HG03066 (cell line): ENCODE measurements at regions not wholly inside any gene's neighbourhood (a gene's known extent, or its start where the extent isn't known, plus 50 kb on each side); places are given as distances from the start of the nearest gene placed in this dataset.

Source experiments
- ATAC-seq: cut with Tn5 transposase; IDR thresholded peaks from one replicate; pipeline ENCODE4 v1.9.1; 2021; ENCODE audit warnings: low read depth; ENCODE audit not compliant: unreplicated experiment

DNA sequence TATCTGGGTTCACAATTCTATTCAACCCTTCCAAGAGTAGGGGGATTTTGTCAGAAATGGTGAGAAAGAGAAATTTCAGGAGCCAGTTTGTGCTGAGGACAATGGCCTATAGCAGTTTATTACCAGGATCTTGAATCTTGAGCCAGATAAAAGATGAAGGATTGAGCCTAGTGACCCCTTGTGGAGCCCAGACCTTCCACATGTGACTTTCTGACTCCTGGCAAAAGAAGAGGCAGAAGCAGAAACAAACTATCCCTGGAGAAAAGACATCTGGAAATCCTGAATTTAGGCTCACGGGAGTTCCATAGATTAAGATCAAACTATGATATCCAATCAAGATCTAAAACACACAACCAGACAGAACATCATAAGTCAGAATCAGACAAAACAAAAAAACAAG lies 60.9 kb upstream of the CHRM2 start:
- ATAC-seq, result no peak

DNA sequence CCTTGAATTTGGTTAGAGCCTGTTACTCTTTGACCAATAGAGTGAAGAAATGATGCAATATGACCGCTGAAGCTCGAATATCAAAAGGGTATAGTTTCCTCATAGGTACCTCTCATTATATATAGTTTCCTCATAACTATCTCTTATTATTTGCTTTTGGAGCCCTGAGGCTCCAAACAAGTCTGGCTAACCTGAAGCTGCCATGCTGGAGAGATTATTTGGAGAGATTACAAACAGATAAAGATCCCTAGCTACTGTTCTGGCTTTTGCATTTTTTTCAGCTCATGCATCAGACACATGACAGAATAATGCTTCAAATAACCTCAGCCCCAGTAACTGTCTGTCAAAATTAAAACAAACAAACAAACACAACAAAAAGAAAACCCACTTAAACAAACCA lies 65.4 kb upstream of the CHRM2 start:
- ATAC-seq, result no peak

- ATAC-seq, result no peak
These were observed 84.5 kb upstream of the CHRM2 start for GRCh38 chr7:136783934-136784333.

DNA sequence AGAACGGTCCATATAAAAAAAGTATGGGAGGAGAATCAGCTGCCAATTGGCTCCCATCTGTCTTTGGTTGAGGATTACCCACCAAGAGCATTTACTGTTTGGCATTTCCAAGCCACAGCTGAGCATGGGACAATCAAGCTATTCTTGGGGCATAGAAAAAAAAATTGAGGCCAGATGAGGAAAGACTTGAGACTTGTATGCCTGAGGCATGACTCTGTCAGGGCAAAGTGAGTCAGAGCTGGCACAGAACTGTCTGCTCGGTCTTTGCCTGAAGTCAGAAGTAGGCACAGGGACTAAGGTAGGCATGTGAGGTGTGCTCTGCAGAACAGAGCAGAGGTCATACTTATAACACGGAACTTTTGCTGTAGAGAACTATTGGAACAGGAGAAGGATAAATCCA lies 126.5 kb upstream of the CHRM2 start:
- ATAC-seq, result no peak

DNA sequence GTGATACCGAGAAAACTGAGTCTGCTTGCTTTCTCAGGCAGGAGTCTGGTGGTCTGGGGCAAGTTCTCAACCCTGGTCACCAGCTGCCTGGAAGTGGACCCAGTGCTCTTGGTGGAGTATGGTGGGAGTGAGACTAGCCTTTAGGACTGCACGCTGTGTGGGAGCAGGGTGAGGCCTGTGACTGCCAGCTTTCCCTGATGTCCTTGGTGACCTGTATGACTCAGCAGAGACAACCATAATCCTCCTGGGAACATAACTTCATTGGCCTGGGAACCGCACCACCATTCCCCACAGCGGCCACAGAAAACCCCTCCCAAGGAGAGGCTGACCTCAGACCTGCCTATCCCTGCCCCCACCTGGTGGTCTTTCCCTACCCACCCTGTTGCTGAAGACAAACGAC lies 139.5 kb upstream of the CHRM2 start:
- ATAC-seq, result no peak

GRCh38 chr7:136726460-136726859 lies 142.0 kb upstream of the CHRM2 start:
- ATAC-seq, result no peak

DNA sequence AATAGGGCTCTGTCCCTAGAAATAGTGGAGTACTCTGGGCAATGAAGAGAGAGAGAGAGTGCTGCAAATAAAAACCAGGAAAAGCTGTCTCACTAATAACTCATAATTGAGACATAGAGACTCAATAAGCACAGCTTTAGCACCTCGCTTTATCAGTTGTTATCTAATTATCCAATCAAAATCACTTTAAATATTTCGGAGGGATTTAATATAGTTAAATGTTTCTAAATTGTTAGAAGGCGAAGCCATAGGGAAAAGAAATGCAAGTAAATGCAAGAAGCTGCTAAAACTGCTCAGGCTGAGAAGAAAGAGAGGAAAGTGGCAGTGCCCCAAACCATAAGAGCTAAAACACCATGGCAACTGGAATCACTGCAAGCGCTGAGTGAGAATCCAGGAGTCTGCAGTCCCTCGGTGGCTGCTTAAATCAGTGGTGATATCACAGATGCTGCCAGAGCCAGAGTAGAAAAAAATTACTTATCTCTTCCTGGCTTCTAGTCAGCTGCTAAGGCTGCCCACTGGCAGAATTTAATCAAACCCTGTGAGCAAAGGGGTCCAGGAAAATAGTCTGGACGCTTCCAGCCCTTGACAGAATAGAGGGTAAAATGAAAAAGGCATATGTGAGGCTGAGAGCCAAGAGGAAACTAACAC lies 150.4 kb upstream of the CHRM2 start:
- no peak for ATAC-seq

DNA sequence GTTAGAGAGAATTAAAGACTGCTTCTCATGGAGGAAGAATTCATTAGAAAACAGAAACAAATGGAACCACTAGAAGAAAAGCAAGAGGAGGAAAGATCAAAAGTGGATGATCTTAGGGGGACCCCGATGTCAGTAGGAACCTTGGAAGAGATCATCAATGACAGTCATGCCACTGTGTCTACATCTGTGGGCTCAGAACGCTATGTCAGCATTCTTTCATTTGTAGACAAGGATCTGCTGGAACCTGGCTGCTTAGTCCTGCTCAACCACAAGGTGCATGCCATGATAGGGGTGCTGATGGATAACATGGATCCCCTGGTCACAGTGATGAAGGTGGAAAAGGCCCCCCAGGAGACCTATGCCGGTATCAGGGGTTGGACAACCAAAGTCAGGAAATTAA lies 154.4 kb upstream of the CHRM2 start:
- no peak for ATAC-seq

DNA sequence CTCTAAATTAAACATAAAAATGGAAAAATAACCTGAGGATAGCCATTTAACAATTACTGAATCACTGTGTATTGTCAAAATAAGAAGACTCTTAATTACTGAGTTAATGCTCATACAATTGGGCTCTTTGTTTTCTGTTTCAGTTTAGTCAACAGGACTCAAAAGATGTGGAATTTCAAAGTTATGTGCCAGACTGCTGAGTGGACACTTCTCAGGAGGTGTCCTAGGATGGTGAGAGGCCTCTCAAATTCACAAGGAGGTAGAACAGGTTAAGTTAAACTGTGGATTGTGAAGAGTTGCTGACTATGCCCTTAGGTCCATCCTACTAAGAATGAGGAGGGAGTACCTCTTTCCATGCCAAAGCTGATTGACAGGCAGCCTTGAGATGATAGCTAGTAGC lies 157.7 kb upstream of the CHRM2 start:
- ATAC-seq, result no peak

DNA sequence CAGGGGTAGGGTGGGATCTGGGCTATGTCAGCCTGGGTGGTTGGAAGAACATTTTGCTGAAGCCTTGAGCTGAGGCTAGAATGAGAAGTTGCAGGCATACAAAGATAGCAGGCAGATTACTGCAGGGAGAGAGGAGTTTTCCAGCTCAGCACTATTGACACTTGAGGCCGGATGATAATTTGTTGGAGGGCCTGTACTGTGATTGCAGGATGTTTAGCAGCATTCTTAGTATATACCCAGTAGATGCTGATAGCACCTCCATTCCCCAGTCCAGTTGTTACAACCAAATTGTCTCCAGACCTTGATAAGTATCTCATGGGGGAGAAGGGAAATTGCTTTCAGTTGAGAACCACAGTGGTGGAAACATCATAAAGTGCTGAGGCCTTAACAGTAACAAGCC lies 158.6 kb upstream of the CHRM2 start:
- ATAC-seq, result no peak

- no peak for ATAC-seq
These were observed 165.5 kb upstream of the CHRM2 start for GRCh38 chr7:136702913-136703312.

DNA sequence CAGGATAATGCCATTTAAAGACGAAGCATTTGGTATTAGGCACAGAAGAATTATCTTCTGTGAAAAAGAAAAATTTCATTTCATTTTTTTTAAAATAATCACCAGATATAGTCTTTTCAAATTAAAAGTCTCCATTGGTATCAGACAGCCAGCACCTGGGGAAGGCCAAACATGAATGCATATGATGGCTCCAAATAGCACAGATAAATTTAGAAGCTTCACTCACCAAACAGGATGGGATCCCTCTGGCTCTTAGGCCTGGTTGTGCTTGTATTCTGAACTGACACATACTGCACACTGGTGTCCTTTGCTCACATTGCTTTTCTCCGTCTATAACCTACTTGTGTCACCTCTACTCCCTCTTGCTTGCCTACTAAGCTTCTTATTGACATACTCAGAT lies 169.5 kb upstream of the CHRM2 start:
- ATAC-seq, result no peak

GRCh38 chr7:136698231-136698630 lies 170.2 kb upstream of the CHRM2 start:
- no peak for ATAC-seq

GRCh38 chr7:136697271-136697670 lies 171.2 kb upstream of the CHRM2 start:
- no peak for ATAC-seq

DNA sequence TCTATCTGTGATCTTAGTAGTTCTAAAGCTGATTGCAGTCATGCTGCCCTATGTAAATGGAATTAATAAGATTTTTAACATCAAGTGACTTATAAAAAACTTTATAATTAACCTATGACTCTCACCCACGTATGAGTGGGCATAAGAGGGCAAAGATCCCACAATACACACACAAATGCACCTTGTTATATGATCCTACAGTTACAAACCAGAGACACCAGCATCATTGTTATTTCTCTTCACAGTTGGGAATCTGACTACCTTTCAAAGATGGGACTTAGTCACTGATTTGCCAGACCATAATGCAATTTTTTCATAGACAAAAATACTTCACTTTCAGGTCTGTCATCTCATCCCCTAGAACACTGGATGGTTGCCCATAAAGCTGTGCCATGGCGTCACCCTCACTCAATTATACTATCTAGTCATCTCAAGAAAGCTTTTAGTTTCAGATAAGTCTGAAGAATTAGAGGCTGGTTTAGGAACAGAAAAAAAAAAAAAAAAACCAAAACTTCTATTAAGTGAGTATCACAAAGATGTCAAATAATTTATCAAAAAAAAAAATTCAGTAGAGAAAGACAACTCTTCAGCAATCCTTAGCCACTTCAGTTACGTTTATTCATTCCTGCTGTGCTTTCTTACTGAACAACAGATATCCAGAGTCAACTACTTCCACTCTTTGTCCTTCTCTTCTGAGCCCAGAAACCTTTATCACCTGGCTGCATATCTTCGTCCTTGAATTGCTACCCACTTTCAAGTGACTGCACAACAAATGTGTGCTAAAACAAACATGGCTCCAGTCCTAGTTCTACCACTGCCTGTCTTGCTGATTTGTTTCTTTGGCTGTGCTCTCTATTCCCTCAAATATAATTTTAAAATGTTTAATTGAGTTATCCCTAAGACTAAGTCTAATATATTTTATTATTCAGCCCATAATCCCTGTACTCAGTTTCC lies 175.0 kb upstream of the CHRM2 start:
- ATAC-seq, result no peak

DNA sequence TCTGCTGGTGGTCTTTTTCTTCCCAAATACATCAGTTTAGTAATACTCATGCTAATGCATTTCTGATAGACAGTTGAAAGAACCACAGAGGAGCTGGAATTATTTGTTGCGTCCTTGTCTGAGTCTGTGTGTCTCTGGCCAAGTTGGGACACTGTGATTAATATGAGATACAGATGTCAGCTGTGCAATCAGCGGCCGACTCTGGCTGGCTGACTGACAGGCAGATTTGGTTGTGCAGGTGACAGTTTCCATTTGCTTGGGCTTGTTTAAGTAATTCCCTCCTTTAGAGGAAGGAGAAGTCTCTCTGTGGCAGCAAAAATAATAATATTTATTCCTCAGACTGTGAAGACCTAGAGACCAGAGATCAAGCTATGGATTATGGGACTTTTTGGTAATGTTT lies 176.2 kb upstream of the CHRM2 start:
- ATAC-seq, result no peak

- no peak for ATAC-seq
These were observed 179.9 kb upstream of the CHRM2 start for GRCh38 chr7:136688601-136689000.

- no peak for ATAC-seq
These were observed 180.6 kb upstream of the CHRM2 start for GRCh38 chr7:136687693-136688322.

- ATAC-seq, result no peak
These were observed 182.8 kb upstream of the CHRM2 start for GRCh38 chr7:136685501-136686173.

DNA sequence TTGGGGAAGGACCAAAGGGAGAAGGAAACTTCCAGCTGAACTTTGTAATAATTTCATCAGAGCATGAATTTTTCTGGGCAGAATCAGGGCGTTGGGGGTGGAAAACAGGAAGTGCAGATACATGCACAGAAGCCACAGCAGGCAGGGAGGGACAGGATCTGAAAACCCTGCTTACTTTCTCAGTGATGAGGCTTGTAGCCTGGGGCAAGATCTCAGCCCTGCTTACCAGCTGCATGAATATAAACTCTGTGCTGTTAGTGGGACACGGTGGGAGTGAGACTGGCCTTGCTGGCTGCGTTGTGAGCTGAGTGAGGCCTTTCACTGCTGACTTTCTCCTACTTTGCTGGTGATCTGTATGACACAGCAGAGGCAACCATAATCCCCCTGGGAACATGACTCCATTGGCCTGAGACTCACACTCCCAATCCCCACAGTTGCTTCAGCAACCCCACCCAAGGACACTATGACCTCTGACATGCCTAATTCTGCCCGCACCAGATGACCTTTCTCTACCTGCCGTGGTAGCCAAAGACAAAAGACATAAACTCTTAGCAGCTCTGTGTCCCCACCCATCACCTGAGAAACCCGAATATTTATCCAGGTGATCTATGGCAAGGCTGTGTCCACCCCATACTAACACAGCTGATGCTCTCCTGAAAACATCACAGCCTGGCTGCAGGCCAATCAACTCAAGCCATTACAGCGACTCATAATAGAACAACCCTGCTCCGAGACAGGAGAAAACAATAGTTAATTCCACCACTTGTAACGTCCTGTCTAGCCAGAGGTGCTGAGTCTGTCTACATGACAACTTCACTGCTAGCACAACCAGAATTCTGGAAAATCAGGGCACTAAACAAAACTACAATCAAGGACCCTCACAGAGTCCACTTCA lies 190.7 kb upstream of the CHRM2 start:
- ATAC-seq, result no peak
